ENCODE measurements at regions not wholly inside any gene's neighbourhood (a gene's known extent, or its start where the extent isn't known, plus 50 kb on each side); places are given as distances from the start of the nearest gene placed in this dataset.

- no peaks in the 10 kb centered on the region for H3K4me1 ChIP-seq (ENCODE audit: control insufficient read depth in 4 of 4, insufficient read depth in 4 of 4, low read length in 3 of 4)
- H3K9me3 ChIP-seq (ENCODE audit: control insufficient read depth in 4 of 4, low read length in 3 of 4): peaks cover 0 to 1% (median 0%) of the 10 kb centered on the region in 4 donors
- no peak for DNase-seq (ENCODE audit: low spot score)
- H3K27me3 ChIP-seq (ENCODE audit: control insufficient read depth in 4 of 4, insufficient read depth in 4 of 4, low read length in 3 of 4): no peaks in the 10 kb centered on the region
- no peak for TF ChIP-seq NR2F2 (IDR thresholded peaks at IDR 0.05)
- TF ChIP-seq FOXA1 (IDR thresholded peaks at IDR 0.05): no peak
- no peak for TF ChIP-seq YY1 (IDR thresholded peaks at IDR 0.05)
- TF ChIP-seq ZBTB33 (IDR thresholded peaks at IDR 0.05): no peak
- TF ChIP-seq TAF1 (conservative IDR thresholded peaks at IDR 0.05): no peak
- TF ChIP-seq JUND (IDR thresholded peaks at IDR 0.05): no peak
- TF ChIP-seq GABPA (IDR thresholded peaks at IDR 0.05 in 1 of 2, conservative IDR thresholded peaks at IDR 0.05 in 1 of 2): no peak
- TF ChIP-seq MAX (IDR thresholded peaks at IDR 0.05): no peak
- no peak for TF ChIP-seq SP1 (IDR thresholded peaks at IDR 0.05)
- TF ChIP-seq FOXA2 (IDR thresholded peaks at IDR 0.05): no peak
- TF ChIP-seq HNF4A (conservative IDR thresholded peaks at IDR 0.05): no peak
- no peak for TF ChIP-seq HNF4G (IDR thresholded peaks at IDR 0.05)
- TF ChIP-seq, protein P1, sequence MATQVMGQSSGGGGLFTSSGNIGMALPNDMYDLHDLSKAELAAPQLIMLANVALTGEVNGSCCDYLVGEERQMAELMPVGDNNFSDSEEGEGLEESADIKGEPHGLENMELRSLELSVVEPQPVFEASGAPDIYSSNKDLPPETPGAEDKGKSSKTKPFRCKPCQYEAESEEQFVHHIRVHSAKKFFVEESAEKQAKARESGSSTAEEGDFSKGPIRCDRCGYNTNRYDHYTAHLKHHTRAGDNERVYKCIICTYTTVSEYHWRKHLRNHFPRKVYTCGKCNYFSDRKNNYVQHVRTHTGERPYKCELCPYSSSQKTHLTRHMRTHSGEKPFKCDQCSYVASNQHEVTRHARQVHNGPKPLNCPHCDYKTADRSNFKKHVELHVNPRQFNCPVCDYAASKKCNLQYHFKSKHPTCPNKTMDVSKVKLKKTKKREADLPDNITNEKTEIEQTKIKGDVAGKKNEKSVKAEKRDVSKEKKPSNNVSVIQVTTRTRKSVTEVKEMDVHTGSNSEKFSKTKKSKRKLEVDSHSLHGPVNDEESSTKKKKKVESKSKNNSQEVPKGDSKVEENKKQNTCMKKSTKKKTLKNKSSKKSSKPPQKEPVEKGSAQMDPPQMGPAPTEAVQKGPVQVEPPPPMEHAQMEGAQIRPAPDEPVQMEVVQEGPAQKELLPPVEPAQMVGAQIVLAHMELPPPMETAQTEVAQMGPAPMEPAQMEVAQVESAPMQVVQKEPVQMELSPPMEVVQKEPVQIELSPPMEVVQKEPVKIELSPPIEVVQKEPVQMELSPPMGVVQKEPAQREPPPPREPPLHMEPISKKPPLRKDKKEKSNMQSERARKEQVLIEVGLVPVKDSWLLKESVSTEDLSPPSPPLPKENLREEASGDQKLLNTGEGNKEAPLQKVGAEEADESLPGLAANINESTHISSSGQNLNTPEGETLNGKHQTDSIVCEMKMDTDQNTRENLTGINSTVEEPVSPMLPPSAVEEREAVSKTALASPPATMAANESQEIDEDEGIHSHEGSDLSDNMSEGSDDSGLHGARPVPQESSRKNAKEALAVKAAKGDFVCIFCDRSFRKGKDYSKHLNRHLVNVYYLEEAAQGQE (IDR thresholded peaks at IDR 0.05): no peak
- TF ChIP-seq EGR1 (IDR thresholded peaks at IDR 0.05; ENCODE audit: low read depth in 2 of 2): no peak
- no peak overlapping the region for H3K4me3 ChIP-seq (ENCODE audit: low read depth in 1 of 3, low read length in 3 of 3)
- H3K36me3 ChIP-seq (ENCODE audit: control insufficient read depth in 4 of 4, insufficient read depth in 3 of 4, low read depth in 1 of 4, low read length in 3 of 4): no peaks in the 10 kb centered on the region
- H3K9ac ChIP-seq (ENCODE audit: low read depth in 1 of 2, low read length in 2 of 2): no peak overlapping the region
- no peak overlapping the region for H3K27ac ChIP-seq (ENCODE audit: low read depth in 1 of 2, low read length in 2 of 2)
Observed at GRCh38 chr10:108980869-108981268, 942.4 kb downstream of the XPNPEP1 start.

DNA sequence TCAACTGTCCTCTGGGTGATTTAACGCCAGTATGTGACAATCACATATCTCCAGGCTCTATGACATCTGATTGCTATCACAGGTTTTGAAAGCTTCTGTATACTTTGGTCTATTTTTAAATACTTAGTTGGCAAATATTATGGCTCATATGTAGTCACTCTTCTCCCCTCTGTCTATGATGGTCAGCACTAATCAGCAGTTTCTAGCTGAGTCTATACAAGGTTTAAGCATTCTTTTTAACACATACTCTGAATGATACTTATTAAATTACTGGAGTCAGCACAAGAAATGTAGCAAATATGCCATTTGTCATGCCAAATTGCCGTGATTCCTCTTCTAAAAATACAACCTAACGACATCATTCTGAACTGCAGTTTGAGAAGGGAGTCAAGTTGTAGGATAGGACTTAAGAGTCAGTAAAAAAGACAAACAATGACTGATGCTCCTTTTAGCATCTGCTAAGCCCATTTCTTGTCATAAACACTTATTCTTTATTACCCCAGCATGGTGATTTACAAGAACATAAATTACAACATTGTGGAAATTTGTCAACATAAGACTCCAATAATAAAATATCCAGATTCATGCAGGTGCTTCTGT lies 947.8 kb downstream of the XPNPEP1 start:
- Histone ChIP-seq H3K4me3 (ENCODE audit: low read depth in 1 of 3, low read length in 3 of 3) (no peak overlapping the region), H3K4me1 (ENCODE audit: control insufficient read depth in 4 of 4, insufficient read depth in 4 of 4, low read length in 3 of 4) (no peaks in the 10 kb centered on the region), H3K27ac (ENCODE audit: low read depth in 1 of 2, low read length in 2 of 2) (no peak overlapping the region), H3K9me3 (ENCODE audit: control insufficient read depth in 4 of 4, low read length in 3 of 4) (peaks cover 0 to 1% (median 0%) of the 10 kb centered on the region in 4 donors), H3K9ac (ENCODE audit: low read depth in 1 of 2, low read length in 2 of 2) (no peak overlapping the region), H3K27me3 (ENCODE audit: control insufficient read depth in 4 of 4, insufficient read depth in 4 of 4, low read length in 3 of 4) (no peaks in the 10 kb centered on the region), H3K36me3 (ENCODE audit: control insufficient read depth in 4 of 4, insufficient read depth in 3 of 4, low read depth in 1 of 4, low read length in 3 of 4) (no peaks in the 10 kb centered on the region)
- no peak for DNase-seq (ENCODE audit: low spot score)
- WGBS: 65% methylated on average over 3 of the region's 3 CpGs
- TF ChIP-seq ZBTB33 (IDR thresholded peaks at IDR 0.05) (no peak), RXRA (IDR thresholded peaks at IDR 0.05) (no peak), HNF4A (conservative IDR thresholded peaks at IDR 0.05) (no peak), HNF4G (IDR thresholded peaks at IDR 0.05) (no peak), NR2F2 (IDR thresholded peaks at IDR 0.05) (no peak), GABPA (IDR thresholded peaks at IDR 0.05 in 1 of 2, conservative IDR thresholded peaks at IDR 0.05 in 1 of 2) (no peak), JUND (IDR thresholded peaks at IDR 0.05) (no peak), SP1 (IDR thresholded peaks at IDR 0.05) (no peak), EGR1 (IDR thresholded peaks at IDR 0.05; ENCODE audit: low read depth in 2 of 2) (no peak), TAF1 (conservative IDR thresholded peaks at IDR 0.05) (no peak)
- TF ChIP-seq, protein P2, sequence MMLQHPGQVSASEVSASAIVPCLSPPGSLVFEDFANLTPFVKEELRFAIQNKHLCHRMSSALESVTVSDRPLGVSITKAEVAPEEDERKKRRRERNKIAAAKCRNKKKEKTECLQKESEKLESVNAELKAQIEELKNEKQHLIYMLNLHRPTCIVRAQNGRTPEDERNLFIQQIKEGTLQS (IDR thresholded peaks at IDR 0.05): no peak
- TF ChIP-seq, protein P1 (IDR thresholded peaks at IDR 0.05): no peak

All from liver (tissue), 7 donors.